GM23338 (cell line): ENCODE measurements at regions not wholly inside any gene's neighbourhood (a gene's known extent, or its start where the extent isn't known, plus 50 kb on each side); places are given as distances from the start of the nearest gene placed in this dataset.

Experiments
- ATAC-seq: fragments of 200-7000 bp; cut with Tn5 transposase; 3 replicates; pipeline ENCODE4 v1.9.1; 2020
- DNase-seq: peaks from one replicate; pipeline ENCODE4 v3.0.0-alpha.2; 2015; ENCODE audit warnings: low spot score
- H2AFZ ChIP-seq: fragments of 200-600 bp; sonication (generic); 2 replicates; pipeline ENCODE4 v1.8.0; 2016; ENCODE audit warnings: antibody characterized with exemption, mild to moderate bottlenecking, moderate library complexity
- H3F3A ChIP-seq: fragments of 200-600 bp; sonication (generic); replicated peaks from 2 replicates; pipeline ENCODE4 v1.8.0; 2017; ENCODE audit warnings: antibody characterized with exemption, mixed run types, low read depth
- H3K27ac ChIP-seq: fragments of 200-600 bp; sonication (generic); 2 replicates; pipeline ENCODE4 v1.6.1; 2016; ENCODE audit warnings: low read depth
- H3K27me3 ChIP-seq: fragments of 200-600 bp; sonication (generic); 2 replicates; pipeline ENCODE4 v1.8.0; 2016; ENCODE audit warnings: mild to moderate bottlenecking, mixed run types, moderate library complexity; ENCODE audit not compliant: insufficient read depth
- H3K36me3 ChIP-seq: fragments of 200-600 bp; sonication (generic); 2 replicates; pipeline ENCODE4 v1.8.0; 2016; ENCODE audit warnings: mild to moderate bottlenecking; ENCODE audit not compliant: insufficient read depth
- H3K4me1 ChIP-seq: fragments of 200-600 bp; sonication (generic); 2 replicates; pipeline ENCODE4 v1.8.0; 2016; ENCODE audit warnings: mild to moderate bottlenecking, moderate library complexity; ENCODE audit not compliant: insufficient read depth
- H3K4me2 ChIP-seq: fragments of 200-600 bp; sonication (generic); 2 replicates; pipeline ENCODE4 v1.7.1; 2017; ENCODE audit warnings: mixed run types
- H3K4me3 ChIP-seq: fragments of 200-600 bp; sonication (generic); 2 replicates; pipeline ENCODE4 v1.6.1; 2016; ENCODE audit warnings: mixed run types
- H3K79me2 ChIP-seq: fragments of 200-600 bp; sonication (generic); replicated peaks from 2 replicates; pipeline ENCODE4 v1.8.0; 2017; ENCODE audit warnings: mild to moderate bottlenecking; ENCODE audit not compliant: insufficient read depth
- H3K9me2 ChIP-seq: fragments of 200-600 bp; sonication (generic); 2 replicates; pipeline ENCODE4 v1.8.0; 2017; ENCODE audit not compliant: insufficient read depth
- H4K20me1 ChIP-seq: fragments of 200-600 bp; sonication (generic); replicated peaks from 2 replicates; pipeline ENCODE4 v1.8.0; 2017; ENCODE audit warnings: mild to moderate bottlenecking; ENCODE audit not compliant: insufficient read depth
- H3K27ac Mint-ChIP-seq: 2 replicates; pipeline ENCODE4 v1.8.0; 2020; ENCODE audit warnings: inconsistent platforms, mild to moderate bottlenecking, moderate library complexity, mixed read lengths
- H3K27me3 Mint-ChIP-seq: 3 replicates; pipeline ENCODE4 v1.8.0; 2022; ENCODE audit warnings: low read depth, mild to moderate bottlenecking, moderate library complexity, mixed read lengths, inconsistent platforms; ENCODE audit not compliant: insufficient read depth, poor library complexity
- H3K36me3 Mint-ChIP-seq: 3 replicates; pipeline ENCODE4 v1.8.0; 2021; ENCODE audit warnings: low read depth, mild to moderate bottlenecking, inconsistent platforms, moderate library complexity, mixed read lengths
- H3K4me1 Mint-ChIP-seq: 3 replicates; pipeline ENCODE4 v1.8.0; 2020; ENCODE audit warnings: mild to moderate bottlenecking, inconsistent platforms, mixed read lengths
- H3K4me3 Mint-ChIP-seq: 3 replicates; pipeline ENCODE4 v1.8.0; 2021; ENCODE audit warnings: moderate library complexity, mild to moderate bottlenecking, inconsistent platforms, mixed read lengths
- H3K9me3 Mint-ChIP-seq: 3 replicates; pipeline ENCODE4 v1.8.0; 2020; ENCODE audit warnings: moderate library complexity, mild to moderate bottlenecking, inconsistent platforms, mixed read lengths
- EZH2 ChIP-seq: fragments of 200-600 bp; sonication (generic); IDR thresholded peaks from one replicate; pipeline ENCODE4 v1.8.0; 2017; ENCODE audit warnings: antibody characterized with exemption, mild to moderate bottlenecking, low read depth; ENCODE audit not compliant: unreplicated experiment
- JUNB ChIP-seq: IDR thresholded peaks from one replicate; pipeline ENCODE4 v1.6.1; 2016; ENCODE audit warnings: antibody characterized with exemption; ENCODE audit not compliant: unreplicated experiment
- POLR2AphosphoS5 ChIP-seq: IDR thresholded peaks from 2 replicates; pipeline ENCODE4 v1.6.1; 2016; ENCODE audit warnings: antibody characterized with exemption, low read depth
- STAT1 ChIP-seq: IDR thresholded peaks from one replicate; pipeline ENCODE4 v1.6.1; 2016; ENCODE audit warnings: antibody characterized with exemption; ENCODE audit not compliant: unreplicated experiment
- ZNF331 ChIP-seq: fragments of 250-450 bp; sonication (Bioruptor Pico); IDR thresholded peaks from 2 replicates; pipeline ENCODE4 v1.5.0; 2020; ENCODE audit warnings: low read depth, mild to moderate bottlenecking, moderate library complexity
- TF ChIP-seq, protein P1 (sequence below): fragments of 250-450 bp; sonication (Bioruptor Pico); IDR thresholded peaks from 2 replicates; pipeline ENCODE4 v1.5.0; 2020; ENCODE audit warnings: mild to moderate bottlenecking, moderate library complexity

DNA sequence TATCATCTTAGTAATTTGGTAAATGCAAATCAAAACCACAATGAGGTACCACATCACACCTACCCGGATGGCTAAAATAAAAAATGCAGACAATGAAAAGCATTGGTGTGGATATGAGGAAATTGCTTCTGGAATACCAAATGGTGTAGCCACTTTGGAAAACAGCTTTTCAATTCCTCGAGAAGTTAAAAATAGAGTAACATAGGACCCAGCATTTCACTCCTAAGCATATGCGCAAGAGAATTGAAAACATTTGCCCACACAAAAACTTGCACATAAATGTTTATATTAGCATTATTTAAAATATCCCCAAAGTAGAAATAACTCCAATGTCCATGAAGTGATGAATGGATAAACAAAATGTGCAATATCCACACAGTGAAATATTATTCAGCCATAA lies 608.7 kb downstream of the ISL1 start (continued):
- TF ChIP-seq, protein P1, sequence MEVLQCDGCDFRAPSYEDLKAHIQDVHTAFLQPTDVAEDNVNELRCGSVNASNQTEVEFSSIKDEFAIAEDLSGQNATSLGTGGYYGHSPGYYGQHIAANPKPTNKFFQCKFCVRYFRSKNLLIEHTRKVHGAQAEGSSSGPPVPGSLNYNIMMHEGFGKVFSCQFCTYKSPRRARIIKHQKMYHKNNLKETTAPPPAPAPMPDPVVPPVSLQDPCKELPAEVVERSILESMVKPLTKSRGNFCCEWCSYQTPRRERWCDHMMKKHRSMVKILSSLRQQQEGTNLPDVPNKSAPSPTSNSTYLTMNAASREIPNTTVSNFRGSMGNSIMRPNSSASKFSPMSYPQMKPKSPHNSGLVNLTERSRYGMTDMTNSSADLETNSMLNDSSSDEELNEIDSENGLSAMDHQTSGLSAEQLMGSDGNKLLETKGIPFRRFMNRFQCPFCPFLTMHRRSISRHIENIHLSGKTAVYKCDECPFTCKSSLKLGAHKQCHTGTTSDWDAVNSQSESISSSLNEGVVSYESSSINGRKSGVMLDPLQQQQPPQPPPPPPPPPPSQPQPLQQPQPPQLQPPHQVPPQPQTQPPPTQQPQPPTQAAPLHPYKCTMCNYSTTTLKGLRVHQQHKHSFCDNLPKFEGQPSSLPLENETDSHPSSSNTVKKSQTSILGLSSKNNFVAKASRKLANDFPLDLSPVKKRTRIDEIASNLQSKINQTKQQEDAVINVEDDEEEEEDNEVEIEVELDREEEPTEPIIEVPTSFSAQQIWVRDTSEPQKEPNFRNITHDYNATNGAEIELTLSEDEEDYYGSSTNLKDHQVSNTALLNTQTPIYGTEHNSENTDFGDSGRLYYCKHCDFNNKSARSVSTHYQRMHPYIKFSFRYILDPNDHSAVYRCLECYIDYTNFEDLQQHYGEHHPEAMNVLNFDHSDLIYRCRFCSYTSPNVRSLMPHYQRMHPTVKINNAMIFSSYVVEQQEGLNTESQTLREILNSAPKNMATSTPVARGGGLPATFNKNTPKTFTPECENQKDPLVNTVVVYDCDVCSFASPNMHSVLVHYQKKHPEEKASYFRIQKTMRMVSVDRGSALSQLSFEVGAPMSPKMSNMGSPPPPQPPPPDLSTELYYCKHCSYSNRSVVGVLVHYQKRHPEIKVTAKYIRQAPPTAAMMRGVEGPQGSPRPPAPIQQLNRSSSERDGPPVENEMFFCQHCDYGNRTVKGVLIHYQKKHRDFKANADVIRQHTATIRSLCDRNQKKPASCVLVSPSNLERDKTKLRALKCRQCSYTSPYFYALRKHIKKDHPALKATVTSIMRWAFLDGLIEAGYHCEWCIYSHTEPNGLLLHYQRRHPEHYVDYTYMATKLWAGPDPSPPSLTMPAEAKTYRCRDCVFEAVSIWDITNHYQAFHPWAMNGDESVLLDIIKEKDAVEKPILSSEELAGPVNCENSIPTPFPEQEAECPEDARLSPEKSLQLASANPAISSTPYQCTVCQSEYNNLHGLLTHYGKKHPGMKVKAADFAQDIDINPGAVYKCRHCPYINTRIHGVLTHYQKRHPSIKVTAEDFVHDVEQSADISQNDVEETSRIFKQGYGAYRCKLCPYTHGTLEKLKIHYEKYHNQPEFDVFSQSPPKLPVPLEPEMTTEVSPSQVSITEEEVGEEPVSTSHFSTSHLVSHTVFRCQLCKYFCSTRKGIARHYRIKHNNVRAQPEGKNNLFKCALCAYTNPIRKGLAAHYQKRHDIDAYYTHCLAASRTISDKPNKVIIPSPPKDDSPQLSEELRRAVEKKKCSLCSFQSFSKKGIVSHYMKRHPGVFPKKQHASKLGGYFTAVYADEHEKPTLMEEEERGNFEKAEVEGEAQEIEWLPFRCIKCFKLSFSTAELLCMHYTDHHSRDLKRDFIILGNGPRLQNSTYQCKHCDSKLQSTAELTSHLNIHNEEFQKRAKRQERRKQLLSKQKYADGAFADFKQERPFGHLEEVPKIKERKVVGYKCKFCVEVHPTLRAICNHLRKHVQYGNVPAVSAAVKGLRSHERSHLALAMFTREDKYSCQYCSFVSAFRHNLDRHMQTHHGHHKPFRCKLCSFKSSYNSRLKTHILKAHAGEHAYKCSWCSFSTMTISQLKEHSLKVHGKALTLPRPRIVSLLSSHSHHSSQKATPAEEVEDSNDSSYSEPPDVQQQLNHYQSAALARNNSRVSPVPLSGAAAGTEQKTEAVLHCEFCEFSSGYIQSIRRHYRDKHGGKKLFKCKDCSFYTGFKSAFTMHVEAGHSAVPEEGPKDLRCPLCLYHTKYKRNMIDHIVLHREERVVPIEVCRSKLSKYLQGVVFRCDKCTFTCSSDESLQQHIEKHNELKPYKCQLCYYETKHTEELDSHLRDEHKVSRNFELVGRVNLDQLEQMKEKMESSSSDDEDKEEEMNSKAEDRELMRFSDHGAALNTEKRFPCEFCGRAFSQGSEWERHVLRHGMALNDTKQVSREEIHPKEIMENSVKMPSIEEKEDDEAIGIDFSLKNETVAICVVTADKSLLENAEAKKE (CRISPR knock-in tag) = no peak
- TF ChIP-seq ZNF331 (CRISPR knock-in tag) (no peak), JUNB (no peak), EZH2 (no peak), STAT1 (no peak), POLR2AphosphoS5 (no peak)

DNA sequence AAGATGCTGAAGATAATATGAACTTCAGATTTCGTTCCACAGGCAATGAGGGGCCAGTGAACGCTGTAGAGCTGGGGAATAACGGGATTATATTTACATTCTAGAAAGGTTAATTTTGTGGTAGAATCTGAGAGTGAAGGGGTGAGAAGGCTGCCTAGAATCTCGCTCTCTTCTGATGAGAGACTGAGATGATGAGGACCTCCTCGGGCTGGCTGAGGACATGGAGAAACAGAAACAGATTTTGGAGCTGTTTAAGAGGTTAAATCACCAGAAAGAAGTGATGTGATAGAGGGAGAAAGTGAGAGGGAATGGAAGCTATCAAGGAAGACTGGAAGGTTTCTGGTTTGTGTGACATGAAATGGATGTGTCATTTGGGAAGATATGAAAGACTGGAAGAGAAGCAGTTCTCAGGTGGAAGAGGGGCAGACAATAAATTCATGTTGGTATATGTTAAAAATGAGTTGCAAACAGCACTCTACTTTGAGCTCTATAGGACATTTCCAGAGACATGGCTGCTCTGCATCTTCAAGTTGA lies 612.6 kb downstream of the ISL1 start:
- TF ChIP-seq ZNF331 (CRISPR knock-in tag) = no peak
- H3K27ac Mint-ChIP-seq = no peak overlapping the region
- no peaks in the 10 kb centered on the region; the same call in 2 of the 3 replicates for H3K36me3 Mint-ChIP-seq
- peaks cover 3% of the 10 kb centered on the region; the same call in 1 of the 3 replicates for H3K9me3 Mint-ChIP-seq
- H3K27me3 ChIP-seq = no peaks in the 10 kb centered on the region
- H3F3A ChIP-seq = no peaks in the 10 kb centered on the region
- no peak overlapping the region for H3K4me2 ChIP-seq
- H3K4me1 Mint-ChIP-seq = peaks cover 3% of the 10 kb centered on the region
- H2AFZ ChIP-seq = peak overlapping the region; percentile 52; the same call in 1 of the 2 replicates
- ATAC-seq (no peak), DNase-seq (no peak)
- H4K20me1 ChIP-seq = no peaks in the 10 kb centered on the region
- no peak overlapping the region for H3K4me3 Mint-ChIP-seq
- H3K79me2 ChIP-seq = no peaks in the 10 kb centered on the region
- H3K4me1 ChIP-seq = no peaks in the 10 kb centered on the region
- no peaks in the 10 kb centered on the region for H3K27me3 Mint-ChIP-seq
- H3K9me2 ChIP-seq = no peaks in the 10 kb centered on the region
- H3K4me3 ChIP-seq = no peak overlapping the region
- no peaks in the 10 kb centered on the region for H3K36me3 ChIP-seq
- H3K27ac ChIP-seq = no peak overlapping the region
